Neural cell (in vitro differentiated cells): ENCODE measurements at regions not wholly inside any gene's neighbourhood (a gene's known extent, or its start where the extent isn't known, plus 50 kb on each side); places are given as distances from the start of the nearest gene placed in this dataset.

Source experiments
- H2AFZ ChIP-seq: fragments of 200-600, 300-800 bp; sonication (generic), shearing (Covaris generic); 2 replicates; pipeline ENCODE4 v1.6.0; 2014; ENCODE audit warnings: low read depth, mild to moderate bottlenecking, antibody characterized with exemption, low read length, moderate library complexity
- H3F3A ChIP-seq: fragments of 200-600 bp; shearing (Covaris generic); 2 replicates; pipeline ENCODE4 v1.6.1; 2016; ENCODE audit warnings: mild to moderate bottlenecking, moderate library complexity, mixed read lengths, antibody characterized with exemption, low read length; ENCODE audit not compliant: insufficient read depth, poor library complexity, severe bottlenecking
- H3K27ac ChIP-seq: fragments of 200-600, 300-800 bp; sonication (generic), shearing (Covaris generic); 2 replicates; pipeline ENCODE4 v1.5.1; 2014; ENCODE audit warnings: mild to moderate bottlenecking, low read length, moderate library complexity
- H3K27me3 ChIP-seq: fragments of 300-800, 200-600 bp; sonication (generic), shearing (Covaris generic); 2 replicates; pipeline ENCODE4 v1.6.0; 2014; ENCODE audit warnings: mild to moderate bottlenecking, low read depth, low read length, moderate library complexity; ENCODE audit not compliant: insufficient read depth
- H3K36me3 ChIP-seq: fragments of 300-800, 200-600 bp; sonication (generic), shearing (Covaris generic); 2 replicates; pipeline ENCODE4 v1.5.1; 2014; ENCODE audit warnings: mild to moderate bottlenecking, antibody characterized with exemption, low read length, moderate library complexity; ENCODE audit not compliant: insufficient read depth
- H3K4me2 ChIP-seq: fragments of 300-800, 200-600 bp; sonication (generic), shearing (Covaris generic); 2 replicates; pipeline ENCODE4 v1.6.0; 2014; ENCODE audit warnings: mild to moderate bottlenecking, low read length
- H3K4me3 ChIP-seq: fragments of 300-800, 200-600 bp; sonication (generic), shearing (Covaris generic); 2 replicates; pipeline ENCODE4 v1.5.1; 2014; ENCODE audit warnings: mild to moderate bottlenecking, low read length, moderate library complexity
- H3K79me2 ChIP-seq: fragments of 200-600 bp; shearing (Covaris generic); replicated peaks from 2 replicates; pipeline ENCODE4 v1.6.0; 2014; ENCODE audit warnings: mild to moderate bottlenecking, low read length, moderate library complexity; ENCODE audit not compliant: insufficient read depth
- H3K9ac ChIP-seq: fragments of 300-800, 200-600 bp; sonication (generic), shearing (Covaris generic); 2 replicates; pipeline ENCODE4 v1.6.1; 2016; ENCODE audit warnings: mild to moderate bottlenecking, low read length, mixed read lengths
- H3K9me2 ChIP-seq: fragments of 200-600 bp; shearing (Covaris generic); 2 replicates; pipeline ENCODE4 v1.6.1; 2016; ENCODE audit warnings: mild to moderate bottlenecking, low read length, mixed read lengths; ENCODE audit not compliant: insufficient read depth
- H3K9me3 ChIP-seq: fragments of 200-600, 300-800 bp; sonication (generic), shearing (Covaris generic); 2 replicates; pipeline ENCODE4 v1.6.1; 2016; ENCODE audit warnings: mild to moderate bottlenecking, mixed run types, low read length, moderate library complexity, mixed read lengths
- H4K20me1 ChIP-seq: fragments of 200-600 bp; shearing (Covaris generic); 2 replicates; pipeline ENCODE4 v1.6.1; 2016; ENCODE audit warnings: mild to moderate bottlenecking, mixed run types; ENCODE audit not compliant: insufficient read depth
- CTCF ChIP-seq: fragments of 450-650 bp; IDR thresholded peaks from 2 replicates; pipeline ENCODE4 v1.5.1; 2014; ENCODE audit warnings: antibody characterized with exemption, mild to moderate bottlenecking, moderate library complexity; ENCODE audit not compliant: poor library complexity, severe bottlenecking
- EP300 ChIP-seq: fragments of 450-650 bp; conservative IDR thresholded peaks from 2 replicates; pipeline ENCODE4 v1.6.1; 2014; ENCODE audit warnings: antibody characterized with exemption, mild to moderate bottlenecking, moderate library complexity; ENCODE audit not compliant: poor library complexity, severe bottlenecking
- EZH2 ChIP-seq: fragments of 200-600, 300-800 bp; shearing (Covaris generic), sonication (generic); IDR thresholded peaks from 2 replicates; pipeline ENCODE4 v1.6.1; 2014; ENCODE audit warnings: antibody characterized with exemption, low read length, borderline replicate concordance, mild to moderate bottlenecking; ENCODE audit not compliant: insufficient read depth, poor library complexity, severe bottlenecking
- MXI1 ChIP-seq: fragments of 450-650 bp; conservative IDR thresholded peaks from 2 replicates; pipeline ENCODE4 v1.6.1; 2014; ENCODE audit warnings: antibody characterized with exemption, mild to moderate bottlenecking; ENCODE audit not compliant: poor library complexity, severe bottlenecking
- POLR2AphosphoS5 ChIP-seq: IDR thresholded peaks from 2 replicates; pipeline ENCODE4 v1.6.1; 2012
- RAD21 ChIP-seq: fragments of 450-650 bp; conservative IDR thresholded peaks from 2 replicates; pipeline ENCODE4 v1.6.1; 2014; ENCODE audit warnings: antibody characterized with exemption, mild to moderate bottlenecking, moderate library complexity
- REST ChIP-seq: IDR thresholded peaks from 2 replicates; pipeline ENCODE4 v1.6.1; 2012; ENCODE audit warnings: borderline replicate concordance
- SMC3 ChIP-seq: fragments of 450-650 bp; conservative IDR thresholded peaks from 2 replicates; pipeline ENCODE4 v1.6.1; 2014; ENCODE audit warnings: antibody characterized with exemption, mild to moderate bottlenecking, moderate library complexity; ENCODE audit not compliant: poor library complexity
- TAF1 ChIP-seq: IDR thresholded peaks from 2 replicates; pipeline ENCODE4 v1.6.1; 2012; ENCODE audit warnings: low read depth

- H3K9ac ChIP-seq: no peak overlapping the region
- H3K4me2 ChIP-seq: no peak overlapping the region
- no peak for TF ChIP-seq SMC3
- TF ChIP-seq CTCF: no peak
- no peak for TF ChIP-seq TAF1
- no peak for TF ChIP-seq RAD21
- no peak for TF ChIP-seq REST
- no peak overlapping the region for H3K4me3 ChIP-seq
- H3K36me3 ChIP-seq: no peaks in the 10 kb centered on the region
- no peaks in the 10 kb centered on the region for H3K79me2 ChIP-seq
- H3F3A ChIP-seq: no peaks in the 10 kb centered on the region
- no peak overlapping the region for H2AFZ ChIP-seq
- no peaks in the 10 kb centered on the region for H4K20me1 ChIP-seq
- no peaks in the 10 kb centered on the region for H3K9me3 ChIP-seq
- H3K27me3 ChIP-seq: no peaks in the 10 kb centered on the region
- H3K9me2 ChIP-seq: no peaks in the 10 kb centered on the region
- no peak overlapping the region for H3K27ac ChIP-seq
These were observed 1093.6 kb downstream of the IGSF11 start for GRCh38 chr3:117941015-117941414.

GRCh38 chr3:117941756-117942155 lies 1092.9 kb downstream of the IGSF11 start:
- Histone ChIP-seq H3K36me3 (no peaks in the 10 kb centered on the region), H3K27ac (no peak overlapping the region), H2AFZ (no peak overlapping the region), H3K4me3 (no peak overlapping the region), H4K20me1 (no peaks in the 10 kb centered on the region), H3K9me3 (no peaks in the 10 kb centered on the region), H3K4me2 (no peak overlapping the region), H3K9ac (no peak overlapping the region), H3K27me3 (no peaks in the 10 kb centered on the region), H3K79me2 (no peaks in the 10 kb centered on the region), H3F3A (no peaks in the 10 kb centered on the region), H3K9me2 (no peaks in the 10 kb centered on the region)
- TF ChIP-seq TAF1: no peak
- no peak for TF ChIP-seq EZH2
- no peak for TF ChIP-seq RAD21
- TF ChIP-seq EP300: no peak
- TF ChIP-seq REST: no peak
- TF ChIP-seq MXI1: no peak
- no peak for TF ChIP-seq CTCF
- TF ChIP-seq SMC3: no peak
- TF ChIP-seq POLR2AphosphoS5: no peak
